GM19238 (cell line): ENCODE measurements at regions not wholly inside any gene's neighbourhood (a gene's known extent, or its start where the extent isn't known, plus 50 kb on each side); places are given as distances from the start of the nearest gene placed in this dataset.

ENCODE experiments used
- DNase-seq: peaks from one replicate; pipeline ENCODE4 v3.0.0; 2011; ENCODE audit warnings: low spot score; ENCODE audit not compliant: insufficient read length

DNA sequence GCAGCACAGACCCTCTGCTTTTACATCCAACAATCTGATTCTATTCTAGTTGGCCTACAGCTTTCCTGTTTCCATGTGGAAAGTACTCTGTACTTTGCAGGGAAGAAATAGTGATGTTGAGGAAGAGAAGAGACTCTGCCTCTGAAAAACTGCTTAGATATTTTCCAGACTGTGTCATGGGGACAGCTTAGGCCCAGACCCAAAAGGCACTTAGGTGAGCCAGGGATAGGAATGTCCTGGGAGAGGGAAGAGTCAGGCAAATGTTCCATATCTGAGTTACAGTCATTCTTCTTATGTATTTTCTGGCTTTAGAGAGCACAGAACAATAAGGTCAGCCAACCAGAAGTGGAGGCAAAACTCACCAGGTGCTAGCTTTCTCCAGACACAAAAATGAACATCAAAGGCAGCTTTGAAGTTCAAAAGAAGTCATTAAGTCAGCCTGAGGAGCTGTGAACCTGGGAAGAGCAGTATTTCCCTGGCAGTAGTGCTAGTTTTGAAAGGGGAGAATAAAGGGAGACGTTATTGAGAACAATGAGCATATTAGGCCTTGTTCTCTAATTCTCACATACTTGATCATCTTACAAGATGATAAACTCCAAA lies 199.7 kb upstream of the LMNTD1 start:
- no peak for DNase-seq

DNA sequence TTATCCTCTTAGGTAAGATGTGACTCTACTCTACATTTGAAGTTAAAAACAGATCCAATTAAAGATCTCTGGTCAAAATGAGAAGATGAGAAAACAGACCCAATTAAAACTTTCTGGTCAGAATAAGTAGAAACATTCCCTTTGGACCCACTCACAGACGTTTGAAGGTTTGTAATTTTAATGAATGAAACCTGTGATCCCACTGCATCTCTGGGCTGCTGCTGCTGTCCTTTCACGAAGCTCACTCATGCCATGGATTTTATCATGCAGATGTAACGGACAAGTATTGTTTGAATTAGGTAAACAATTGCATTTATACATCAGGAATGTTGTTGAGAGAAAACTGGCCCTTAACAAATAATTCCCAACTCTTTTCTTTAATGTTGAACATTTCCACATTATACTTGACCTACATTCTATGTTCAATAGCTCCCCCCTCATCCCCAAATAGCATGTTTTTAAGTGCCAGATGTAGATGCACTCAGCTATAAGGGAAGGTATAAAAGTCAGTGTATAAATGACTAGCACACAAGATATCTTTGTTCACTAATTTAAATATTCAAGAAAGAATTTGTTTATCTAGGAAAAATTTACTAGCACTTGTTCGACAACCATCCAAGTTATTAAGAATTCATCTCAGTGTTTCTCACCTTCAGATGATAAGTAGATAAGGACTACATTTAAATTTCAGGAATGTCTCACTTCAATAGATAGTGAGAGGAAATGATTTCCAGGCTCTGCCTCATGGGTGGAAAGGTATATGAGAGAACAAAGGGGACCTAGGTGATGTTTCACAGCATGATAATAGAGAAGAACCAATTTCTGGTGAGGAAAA lies 202.3 kb upstream of the LMNTD1 start:
- DNase-seq, result no peak

DNA sequence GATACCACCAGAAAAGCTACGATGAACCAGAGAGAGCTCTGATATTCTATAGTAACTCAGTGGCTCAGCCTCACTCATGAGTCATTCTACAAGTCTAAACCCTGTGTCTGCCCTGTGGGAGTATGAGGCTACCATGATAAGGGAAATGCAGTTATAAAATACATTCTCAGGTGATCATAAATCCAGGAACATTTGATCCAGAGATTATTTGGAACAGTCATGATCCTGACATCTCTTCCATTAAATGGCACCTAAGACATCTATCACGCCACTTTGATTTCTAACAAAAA lies 202.6 kb upstream of the RASSF8 start:
- DNase-seq, result no peak

DNA sequence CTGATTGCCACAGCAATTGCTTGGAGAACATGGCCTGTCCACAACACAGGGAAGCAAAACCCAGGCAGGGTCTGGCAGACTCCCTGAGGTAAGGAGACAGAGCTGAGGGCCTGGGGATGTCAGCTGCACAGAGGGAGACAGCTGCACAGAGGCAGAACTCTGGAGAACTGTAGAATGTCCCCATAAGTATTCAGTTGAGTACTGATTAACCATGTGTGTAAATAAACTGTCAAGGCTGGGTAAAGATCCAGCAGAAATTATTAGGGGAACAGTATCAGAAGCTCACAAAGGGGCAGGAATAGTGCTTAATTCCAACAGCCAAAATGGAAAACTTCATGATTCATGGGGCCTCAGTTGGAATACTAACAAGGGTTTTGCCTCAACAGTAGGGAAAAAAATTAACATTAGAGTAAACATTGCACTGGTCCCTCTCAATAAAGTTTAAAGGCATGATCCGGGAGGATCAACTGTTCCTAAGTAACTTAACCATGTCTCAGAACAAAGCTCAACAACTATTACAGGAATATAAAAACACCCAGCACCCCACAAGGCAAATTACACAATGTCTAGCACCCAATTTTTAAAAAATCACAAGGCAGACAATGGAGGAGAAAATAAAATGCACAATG lies 201.3 kb upstream of the RASSF8 start:
- DNase-seq, result no peak

DNA sequence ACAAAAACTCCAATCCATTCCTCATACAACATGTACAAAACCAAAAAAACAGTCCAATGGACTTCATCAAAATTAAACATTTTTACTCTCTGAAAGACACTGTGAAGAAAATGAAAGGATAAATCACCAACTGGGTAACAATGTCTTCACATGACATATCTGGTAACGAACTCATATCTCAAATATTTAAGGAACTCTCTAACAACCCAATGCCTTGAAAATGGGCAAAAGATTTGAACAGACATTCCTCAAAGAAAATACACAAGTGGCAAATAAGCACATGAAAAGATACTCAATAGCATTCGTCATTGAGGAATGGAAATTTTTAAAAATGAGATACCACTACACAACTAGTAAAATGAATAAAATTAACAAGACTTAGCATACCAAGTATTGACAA lies 198.7 kb upstream of the RASSF8 start:
- no peak for DNase-seq

DNA sequence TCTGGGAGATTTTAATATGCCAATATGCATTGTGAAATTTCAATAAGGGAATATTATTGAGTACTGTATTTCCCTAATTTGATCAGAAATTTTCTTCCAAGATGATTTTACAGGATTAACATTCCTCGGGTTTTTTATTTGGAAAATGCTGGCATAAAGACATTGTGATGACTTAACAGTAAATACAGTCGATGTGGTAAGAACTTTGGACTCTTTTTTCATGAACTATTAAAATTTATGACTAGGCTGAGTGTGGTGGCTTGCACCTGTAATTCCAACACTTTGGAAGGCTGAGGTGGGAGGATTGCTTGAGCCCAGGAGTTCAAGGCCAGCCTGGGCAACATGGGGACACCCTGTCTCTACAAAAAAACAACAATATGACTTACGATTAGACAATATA lies 197.1 kb upstream of the RASSF8 start:
- no peak for DNase-seq

DNA sequence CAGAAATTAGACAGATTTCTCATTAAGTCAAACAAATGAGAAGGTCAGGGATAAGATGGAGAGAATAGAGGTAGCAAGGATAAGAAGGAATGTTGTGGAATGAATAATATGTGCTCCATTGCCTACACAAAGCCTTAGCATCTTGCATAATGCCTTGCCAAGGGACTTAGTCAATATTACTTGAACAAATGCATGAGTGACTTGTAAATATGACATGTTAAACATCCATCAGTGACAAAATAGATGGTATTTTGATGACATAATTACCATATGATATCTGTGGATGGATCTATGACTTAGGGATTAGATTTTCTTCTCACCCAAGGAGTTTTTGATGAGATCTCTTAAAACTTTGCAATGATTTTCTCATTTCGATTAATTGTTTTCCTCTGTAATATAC lies 194.1 kb upstream of the RASSF8 start:
- DNase-seq, result no peak

DNA sequence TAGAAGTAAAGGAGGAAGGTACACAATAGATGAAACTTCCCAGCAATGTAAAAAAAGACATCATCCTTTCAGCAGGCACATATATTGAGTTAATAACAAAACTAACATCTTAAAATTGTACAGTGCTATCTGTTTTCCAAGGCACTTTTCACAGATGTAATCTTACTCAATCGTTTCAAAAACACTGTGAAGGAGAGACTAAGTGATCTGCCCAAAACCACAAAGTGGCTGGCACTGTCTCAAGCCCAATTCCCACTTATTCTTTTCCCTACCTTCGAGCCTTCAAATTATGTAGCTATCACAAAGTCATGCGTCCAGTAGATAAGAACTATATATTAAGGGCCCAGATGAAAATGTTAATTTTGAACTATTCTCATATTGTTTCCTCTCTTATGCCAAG lies 193.6 kb upstream of the RASSF8 start:
- DNase-seq, result no peak

DNA sequence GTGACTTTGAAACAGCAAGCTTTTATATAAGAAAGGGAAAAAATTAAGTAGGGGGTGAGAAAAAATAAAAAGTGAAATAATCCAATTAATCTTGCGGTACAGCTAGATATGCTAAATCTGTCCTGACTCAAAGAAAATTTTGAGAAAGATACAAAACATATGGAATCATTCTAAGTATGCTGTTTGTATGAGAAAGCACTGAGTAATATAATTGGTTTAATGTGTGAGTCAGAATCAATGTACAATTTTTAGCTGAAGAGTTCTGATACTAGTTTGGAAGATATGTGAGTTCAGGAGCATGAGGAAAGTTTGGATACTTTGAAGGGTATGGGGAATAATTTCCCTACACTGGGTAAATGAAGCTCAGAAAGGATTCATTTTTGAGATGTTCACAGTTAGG lies 190.9 kb upstream of the RASSF8 start:
- no peak for DNase-seq

DNA sequence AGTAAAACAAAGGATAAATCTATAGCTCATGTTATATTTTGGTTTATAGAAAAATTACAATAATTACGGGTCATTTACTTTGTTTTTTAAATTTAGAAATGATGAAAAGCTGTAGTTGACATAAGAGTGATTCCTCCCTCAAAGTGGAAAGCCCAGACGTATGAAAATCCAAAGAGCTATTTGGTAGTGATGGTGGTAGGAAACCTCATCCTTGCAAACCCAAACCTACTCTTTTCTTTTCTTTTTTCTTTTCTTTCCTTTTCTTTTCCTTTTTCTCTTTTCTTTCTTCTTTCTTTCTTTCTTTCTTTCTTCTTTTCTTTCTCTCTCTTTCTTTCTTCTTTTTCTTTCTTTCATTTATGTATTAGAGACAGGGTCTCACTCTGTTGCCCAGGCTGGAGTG lies 190.3 kb upstream of the RASSF8 start:
- no peak for DNase-seq

DNA sequence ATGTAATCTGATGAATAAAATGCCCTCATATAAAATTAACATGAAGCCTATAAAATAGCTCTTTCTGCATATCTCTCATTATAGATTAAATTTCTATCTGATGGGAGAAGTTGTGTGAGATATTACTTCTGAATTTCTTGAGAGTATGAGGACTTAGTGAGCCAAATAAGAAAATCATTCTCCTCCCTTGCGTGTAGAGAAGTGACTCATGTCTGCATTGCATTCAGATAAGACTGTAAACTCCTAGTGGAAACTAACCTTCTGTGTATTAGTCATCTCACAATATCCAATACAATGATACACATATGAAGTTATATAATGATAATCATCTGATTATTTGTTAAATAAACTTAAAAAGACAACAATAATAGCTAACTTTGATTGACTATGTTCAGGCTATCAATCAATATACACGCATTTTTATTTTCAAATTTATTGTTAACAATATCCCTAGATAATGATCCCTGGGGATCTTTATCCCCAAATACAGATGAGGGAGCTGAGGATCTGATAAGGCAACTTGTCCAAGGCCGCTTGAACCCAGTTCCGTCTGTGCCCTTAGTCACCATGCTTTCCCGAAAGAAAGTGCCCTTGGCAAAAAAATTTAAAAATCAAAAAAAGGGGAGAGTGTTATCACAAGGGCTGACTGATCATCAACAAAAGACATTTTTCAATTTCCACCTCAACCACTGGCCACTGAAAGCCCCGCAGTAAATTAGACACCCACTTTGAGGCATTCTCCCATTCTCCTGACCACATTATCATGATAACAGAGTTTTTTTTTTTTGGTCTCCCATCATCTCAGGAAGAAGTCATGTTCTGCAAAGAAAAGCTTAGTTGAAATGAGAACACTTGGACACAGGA lies 189.2 kb upstream of the RASSF8 start:
- no peak for DNase-seq

DNA sequence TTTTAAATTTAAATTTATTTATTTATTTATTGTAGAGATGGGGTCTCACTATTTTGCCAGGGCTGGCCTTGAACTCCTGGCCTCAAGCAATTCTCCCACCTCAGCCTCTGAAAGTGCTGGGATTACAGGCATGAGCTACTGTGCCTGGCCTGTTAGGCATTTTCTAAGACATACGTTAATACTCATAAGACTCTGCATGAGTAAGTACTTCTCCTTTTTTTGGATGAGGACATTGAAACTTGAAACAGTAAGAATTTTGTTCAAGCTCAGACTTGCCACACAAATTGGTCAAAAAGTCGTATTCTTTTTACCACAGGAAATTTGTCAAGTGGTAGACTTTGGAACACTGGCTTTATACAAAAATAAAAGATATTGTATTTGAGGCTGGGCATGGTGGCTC lies 187.4 kb upstream of the RASSF8 start:
- DNase-seq, result no peak

DNA sequence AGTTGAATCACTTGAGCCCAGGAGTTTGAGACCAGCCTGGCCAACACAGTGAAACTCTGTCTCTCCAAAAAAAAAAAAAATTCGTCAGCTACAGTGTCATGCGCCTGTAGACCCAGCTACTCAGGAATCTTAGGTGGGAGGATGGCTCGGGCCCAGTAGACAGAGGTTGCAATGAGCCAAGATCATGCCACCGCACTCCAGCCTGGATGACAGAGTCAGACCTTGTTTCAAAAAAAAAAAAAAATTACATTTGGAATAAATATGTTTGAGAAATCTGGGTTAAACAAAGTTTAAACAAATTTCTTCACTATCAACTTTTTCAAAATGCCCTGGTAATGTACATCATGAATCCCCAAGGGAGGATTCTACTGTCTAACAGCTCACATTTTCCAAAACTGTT lies 187.0 kb upstream of the RASSF8 start:
- no peak for DNase-seq

DNA sequence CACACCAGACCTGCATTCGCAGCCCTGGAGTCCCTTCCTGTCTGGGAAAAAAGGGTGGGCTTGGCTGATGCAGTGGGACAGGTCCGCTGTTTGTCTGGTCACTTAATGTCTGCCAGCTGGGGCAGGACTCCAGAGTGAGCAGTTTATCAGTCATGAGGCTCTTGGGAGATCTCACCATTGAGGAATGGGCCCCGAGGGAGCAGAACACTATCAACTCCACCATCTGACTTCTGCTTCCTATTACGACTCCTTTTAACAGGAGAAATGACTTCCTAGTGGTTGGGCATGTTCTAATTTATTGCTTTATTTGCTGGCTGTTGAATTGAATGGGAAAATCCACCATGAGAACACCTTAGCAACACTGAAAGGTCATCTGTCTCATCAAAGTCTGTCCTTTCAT lies 182.5 kb upstream of the RASSF8 start:
- DNase-seq, result no peak

DNA sequence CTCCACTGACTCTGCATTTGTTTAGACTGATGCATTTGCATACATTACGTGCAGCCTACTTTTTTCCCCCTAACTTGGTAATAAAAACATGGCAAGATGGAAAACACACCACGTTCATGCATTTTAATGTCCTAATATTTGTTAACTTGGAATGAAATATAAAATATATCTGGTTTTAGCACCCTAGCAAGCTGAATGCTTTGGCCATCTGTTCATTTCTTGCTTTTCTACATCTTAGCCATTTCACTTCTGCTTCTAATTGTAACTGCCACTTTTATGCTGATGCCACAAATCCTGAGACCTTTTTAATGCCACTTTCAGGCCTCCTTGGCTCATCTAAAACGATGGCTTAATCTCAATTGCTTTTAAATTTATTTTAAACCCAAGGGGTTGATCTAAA lies 177.7 kb upstream of the RASSF8 start:
- DNase-seq, result no peak

DNA sequence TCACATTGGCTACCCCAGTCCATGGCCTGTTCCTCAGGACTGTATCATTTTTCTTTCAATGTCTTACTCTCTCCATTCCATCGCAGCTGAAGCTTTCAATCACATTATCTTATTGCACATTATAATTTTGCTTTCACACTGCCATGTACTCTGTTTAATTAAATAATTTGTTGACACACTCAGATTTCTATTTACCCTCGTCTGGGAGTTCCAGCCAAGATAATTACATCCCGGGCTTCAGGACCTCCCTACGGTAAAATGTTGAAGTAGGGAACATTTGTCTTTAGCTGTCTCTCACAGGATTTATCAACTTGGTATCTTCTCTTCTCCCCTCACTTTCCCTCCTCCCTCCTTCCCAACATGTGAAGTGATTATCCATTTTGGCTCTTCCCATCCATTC lies 177.2 kb upstream of the RASSF8 start:
- no peak for DNase-seq

DNA sequence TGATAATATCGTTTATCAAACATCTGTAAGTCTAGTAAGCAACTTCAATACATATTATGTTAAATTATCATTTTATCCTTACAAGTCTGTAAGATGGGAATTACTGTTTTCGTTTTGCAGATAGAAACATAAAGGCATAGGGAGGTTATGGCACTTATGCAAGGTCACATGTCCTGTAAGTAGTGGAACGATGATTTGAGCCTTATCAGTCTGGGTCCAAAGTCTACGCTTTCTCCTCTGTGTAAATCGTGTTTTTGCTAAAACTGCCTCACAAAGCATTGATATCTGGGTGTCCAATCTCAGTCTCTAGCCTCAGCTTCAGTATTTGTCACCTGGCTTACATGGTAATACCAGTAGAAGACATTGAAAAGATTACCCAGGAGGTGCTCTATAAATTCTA lies 174.9 kb upstream of the RASSF8 start:
- DNase-seq, result no peak

DNA sequence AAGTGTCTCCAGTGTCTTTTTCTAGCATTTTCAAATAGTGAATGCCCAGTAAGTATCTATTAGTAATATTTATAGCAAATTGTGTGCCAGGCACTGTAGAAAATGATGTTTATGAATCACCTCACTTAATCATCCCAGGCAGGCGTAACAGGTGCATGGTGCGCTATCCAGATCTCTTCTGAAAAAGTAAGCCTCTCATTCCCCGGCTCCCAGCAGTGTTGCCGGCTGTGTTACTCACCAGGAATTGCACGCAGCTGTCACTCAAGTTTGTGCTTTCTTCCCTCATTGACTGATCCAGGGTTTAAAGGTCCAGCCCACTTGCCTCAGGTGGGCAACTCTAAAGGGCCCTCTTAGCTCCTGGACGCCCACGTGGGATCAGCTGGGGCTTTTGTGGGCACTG lies 173.8 kb upstream of the RASSF8 start:
- DNase-seq, result no peak

DNA sequence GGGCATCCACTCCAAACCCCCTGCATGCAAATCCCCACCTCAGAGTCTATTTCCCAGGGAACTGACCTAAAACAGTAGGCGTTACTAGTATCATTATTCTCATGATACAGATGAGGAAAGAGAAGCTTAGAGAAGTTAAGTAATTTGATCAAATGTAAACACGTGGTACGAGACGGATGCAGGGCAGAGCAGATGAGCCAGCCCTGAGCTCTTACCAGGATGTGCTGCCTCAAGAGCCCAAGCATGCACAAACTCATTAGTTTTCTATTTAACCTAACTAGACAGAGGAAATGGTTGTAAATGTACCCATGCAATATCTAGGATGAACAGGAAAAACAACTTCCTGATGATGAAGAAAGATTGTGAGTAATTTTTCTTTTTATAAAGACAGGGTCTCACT lies 173.3 kb upstream of the RASSF8 start:
- no peak for DNase-seq

DNA sequence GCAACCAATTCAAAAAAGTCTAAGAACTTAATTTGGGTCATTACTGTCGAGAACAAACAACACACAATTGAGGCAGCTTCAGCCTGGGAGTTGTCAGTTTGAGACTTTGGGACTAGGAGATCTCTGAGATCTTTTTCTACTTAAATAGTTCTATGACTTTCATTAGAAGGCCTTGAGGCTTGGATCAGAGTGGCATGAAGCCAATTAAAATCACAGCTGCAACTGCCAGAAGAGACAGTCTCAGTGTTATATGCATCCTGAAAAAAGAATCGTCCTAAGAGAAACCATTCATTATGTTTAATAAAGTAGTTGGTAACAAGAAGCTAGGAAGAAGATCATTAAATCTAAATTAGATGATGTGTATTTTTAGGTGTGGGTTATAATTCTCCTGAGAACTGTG lies 170.8 kb upstream of the RASSF8 start:
- no peak for DNase-seq

DNA sequence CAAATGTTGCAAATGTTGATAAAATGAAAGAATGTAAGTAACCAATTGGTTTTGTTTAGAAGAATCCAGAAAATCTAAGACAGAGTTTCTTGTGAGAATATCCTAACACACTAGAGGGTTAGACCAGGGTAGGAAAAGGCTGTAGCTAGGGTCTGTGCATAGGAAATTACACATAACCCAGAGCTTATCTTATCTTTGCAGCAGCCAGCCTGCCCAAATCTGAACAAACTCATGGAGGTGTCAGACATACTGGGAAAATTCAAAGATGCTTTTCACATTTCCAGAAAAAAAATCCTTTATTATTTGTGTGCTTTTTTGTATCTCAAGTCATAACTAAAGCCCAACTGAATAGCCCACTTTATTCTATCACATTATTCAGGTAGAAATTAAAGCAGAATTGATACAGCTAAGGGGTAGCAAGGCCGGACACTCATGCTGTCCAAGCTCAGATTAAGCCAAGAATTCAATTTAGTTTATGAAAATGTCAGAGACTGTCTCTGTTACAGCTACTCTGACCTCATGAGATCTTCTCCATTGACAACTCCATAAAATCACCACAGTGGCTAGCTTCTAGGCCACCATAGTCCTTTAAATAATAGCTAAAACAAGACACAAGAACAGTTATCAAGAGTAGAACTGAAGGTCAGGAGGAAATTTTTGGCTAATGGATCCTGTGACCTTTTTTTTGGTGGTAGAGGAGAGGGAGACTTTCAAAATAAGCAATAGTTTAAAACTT lies 169.6 kb upstream of the RASSF8 start:
- DNase-seq, result no peak
